ENCODE measurements at regions not wholly inside any gene's neighbourhood (a gene's known extent, or its start where the extent isn't known, plus 50 kb on each side); places are given as distances from the start of the nearest gene placed in this dataset.
"Not testable (repeated sequence)": the region's sequence is repeated elsewhere in the genome, so short reads cannot be mapped to it uniquely, and the experiment has no call there.

GRCh38 chr16:35798885-35799426 is 2339.5 kb downstream of the TP53TG3F start:
- no peak for DNase-seq (ENCODE audit: low spot score)
- H3K4me3 ChIP-seq (ENCODE audit: low read depth, low read length, poor library complexity, severe bottlenecking): no peak overlapping the region
- ChIA-PET CTCF (no interaction called here), POLR2A (ENCODE audit: low non-redundant PET) (no interaction called here)
- TF ChIP-seq EZH2 (IDR thresholded peaks at IDR 0.05; ENCODE audit: borderline replicate concordance, low read depth, low read length, poor library complexity, severe bottlenecking) (no peak), CTCF (conservative IDR thresholded peaks at IDR 0.05; ENCODE audit: low read depth, low read length) (no peak)
- no peaks in the 10 kb centered on the region for H3K4me1 ChIP-seq (ENCODE audit: insufficient read depth, low read length, poor library complexity, severe bottlenecking)
- no peaks in the 10 kb centered on the region for H3K36me3 ChIP-seq (ENCODE audit: insufficient read depth, low read length, poor library complexity, severe bottlenecking)
- intact Hi-C loops (cut with micrococcal nuclease; ENCODE audit: unreplicated experiment): no loop called here
- no TSS peak for BruUV-seq (replicated peaks)
- H3K9me3 ChIP-seq (ENCODE audit: low read depth, low read length, poor library complexity, severe bottlenecking): peaks cover 22% of the 10 kb centered on the region
- H3K27me3 ChIP-seq (replicated peaks; ENCODE audit: insufficient read depth, low read depth, low read length, poor library complexity): no peaks in the 10 kb centered on the region
- no peak overlapping the region for H3K27ac ChIP-seq (ENCODE audit: low read depth, low read length, poor library complexity, severe bottlenecking)

GRCh38 chr16:35804465-35804864 is 2345.1 kb downstream of the TP53TG3F start:
- CTCF ChIA-PET; intact Hi-C loops (cut with micrococcal nuclease; ENCODE audit: unreplicated experiment); H3K27me3 ChIP-seq (replicated peaks; ENCODE audit: insufficient read depth, low read depth, low read length, poor library complexity); BruUV-seq (replicated peaks); H3K27ac ChIP-seq (ENCODE audit: low read depth, low read length, poor library complexity, severe bottlenecking); H3K36me3 ChIP-seq (ENCODE audit: insufficient read depth, low read length, poor library complexity, severe bottlenecking); H3K4me3 ChIP-seq (ENCODE audit: low read depth, low read length, poor library complexity, severe bottlenecking); DNase-seq (ENCODE audit: low spot score); H3K4me1 ChIP-seq (ENCODE audit: insufficient read depth, low read length, poor library complexity, severe bottlenecking); POLR2A ChIA-PET (ENCODE audit: low non-redundant PET): not testable (repeated sequence)
- H3K9me3 ChIP-seq (ENCODE audit: low read depth, low read length, poor library complexity, severe bottlenecking): peaks cover 41% of the 10 kb centered on the region

- no peak overlapping the region for H3K4me3 ChIP-seq (ENCODE audit: low read depth, low read length, poor library complexity, severe bottlenecking)
- ChIA-PET CTCF (no interaction called here), POLR2A (ENCODE audit: low non-redundant PET) (no interaction called here)
- no TSS peak for BruUV-seq (replicated peaks)
- H3K36me3 ChIP-seq (ENCODE audit: insufficient read depth, low read length, poor library complexity, severe bottlenecking): no peaks in the 10 kb centered on the region
- peaks cover 37% of the 10 kb centered on the region for H3K9me3 ChIP-seq (ENCODE audit: low read depth, low read length, poor library complexity, severe bottlenecking)
- H3K27ac ChIP-seq (ENCODE audit: low read depth, low read length, poor library complexity, severe bottlenecking): no peak overlapping the region
- intact Hi-C loops (cut with micrococcal nuclease; ENCODE audit: unreplicated experiment): no loop called here
- H3K27me3 ChIP-seq (replicated peaks; ENCODE audit: insufficient read depth, low read depth, low read length, poor library complexity): no peaks in the 10 kb centered on the region
- H3K4me1 ChIP-seq (ENCODE audit: insufficient read depth, low read length, poor library complexity, severe bottlenecking): no peaks in the 10 kb centered on the region
- no peak for DNase-seq (ENCODE audit: low spot score)
- TF ChIP-seq CTCF (conservative IDR thresholded peaks at IDR 0.05; ENCODE audit: low read depth, low read length) (no peak), EZH2 (IDR thresholded peaks at IDR 0.05; ENCODE audit: borderline replicate concordance, low read depth, low read length, poor library complexity, severe bottlenecking) (no peak)
These were observed 2363.9 kb downstream of the TP53TG3F start for GRCh38 chr16:35823342-35823741.

GRCh38 chr16:35841632-35842031 is 2382.2 kb downstream of the TP53TG3F start:
- POLR2A ChIA-PET (ENCODE audit: low non-redundant PET): no interaction called here
- Histone ChIP-seq H3K27me3 (replicated peaks; ENCODE audit: insufficient read depth, low read depth, low read length, poor library complexity) (no peaks in the 10 kb centered on the region), H3K36me3 (ENCODE audit: insufficient read depth, low read length, poor library complexity, severe bottlenecking) (no peaks in the 10 kb centered on the region), H3K27ac (ENCODE audit: low read depth, low read length, poor library complexity, severe bottlenecking) (no peak overlapping the region), H3K4me3 (ENCODE audit: low read depth, low read length, poor library complexity, severe bottlenecking) (no peak overlapping the region), H3K4me1 (ENCODE audit: insufficient read depth, low read length, poor library complexity, severe bottlenecking) (no peaks in the 10 kb centered on the region), H3K9me3 (ENCODE audit: low read depth, low read length, poor library complexity, severe bottlenecking) (peaks cover 62% of the 10 kb centered on the region)
- DNase-seq (ENCODE audit: low spot score): no peak
- intact Hi-C loops (cut with micrococcal nuclease; ENCODE audit: unreplicated experiment): loop anchor here (10.0 kb wide), 1 partner anchor 57 kb away; no protein-coding TSS in a partner anchor
- TF ChIP-seq EZH2 (IDR thresholded peaks at IDR 0.05; ENCODE audit: borderline replicate concordance, low read depth, low read length, poor library complexity, severe bottlenecking): no peak
- TF ChIP-seq CTCF (conservative IDR thresholded peaks at IDR 0.05; ENCODE audit: low read depth, low read length): no peak
- CTCF ChIA-PET: no interaction called here
- BruUV-seq (replicated peaks): no TSS peak
